NCI-H146 treated with DMSO at 0.1 percent for 48 hours (cell line): ENCODE measurements at regions not wholly inside any gene's neighbourhood (a gene's known extent, or its start where the extent isn't known, plus 50 kb on each side); places are given as distances from the start of the nearest gene placed in this dataset.
"Not testable (repeated sequence)": the region's sequence is repeated elsewhere in the genome, so short reads cannot be mapped to it uniquely, and the experiment has no call there.

Experiments
- DNase-seq: peaks from one replicate; lab custom pipeline; 2025; ENCODE audit not compliant: unreplicated experiment; lab: John Stamatoyannopoulos, UW

DNA sequence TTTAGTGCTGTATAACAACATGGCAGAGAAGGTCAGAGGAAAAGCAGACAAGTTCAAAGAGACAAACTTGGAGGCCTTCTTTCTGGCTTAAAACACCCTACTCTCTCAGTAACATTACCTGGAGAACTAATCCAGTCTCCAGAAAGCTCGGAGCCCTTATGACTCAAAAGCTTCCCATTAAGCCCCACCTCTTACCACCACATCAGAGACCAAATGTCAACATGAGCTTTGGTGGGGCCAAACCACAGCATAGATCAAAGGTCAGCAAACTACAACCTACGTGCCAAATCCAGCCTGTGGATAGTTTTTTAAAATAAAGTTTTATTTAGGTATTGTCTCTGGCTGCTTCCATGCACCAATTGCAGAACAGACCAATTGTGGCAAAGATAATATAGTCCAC lies 589.9 kb downstream of the DNAH5 start:
- DNase-seq: no peak

DNA sequence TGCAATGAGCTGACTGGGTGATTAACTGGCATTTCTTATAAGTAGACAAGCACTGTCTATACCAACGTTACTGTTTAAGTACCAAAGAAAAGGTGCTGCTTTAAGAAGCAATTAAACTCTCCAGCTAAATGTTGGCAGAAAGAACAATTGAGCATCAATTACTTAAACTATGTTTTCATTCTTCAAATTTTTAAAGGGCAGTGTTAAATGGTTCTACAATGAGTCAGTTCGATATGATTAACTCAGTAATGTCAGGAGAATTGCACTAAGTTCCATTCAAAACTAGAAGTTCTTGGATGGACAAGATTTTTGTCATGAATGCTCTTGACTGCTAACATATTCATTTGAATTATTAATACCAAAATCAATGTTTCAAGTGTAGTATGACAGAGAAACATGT lies 593.7 kb downstream of the DNAH5 start:
- no peak for DNase-seq

DNA sequence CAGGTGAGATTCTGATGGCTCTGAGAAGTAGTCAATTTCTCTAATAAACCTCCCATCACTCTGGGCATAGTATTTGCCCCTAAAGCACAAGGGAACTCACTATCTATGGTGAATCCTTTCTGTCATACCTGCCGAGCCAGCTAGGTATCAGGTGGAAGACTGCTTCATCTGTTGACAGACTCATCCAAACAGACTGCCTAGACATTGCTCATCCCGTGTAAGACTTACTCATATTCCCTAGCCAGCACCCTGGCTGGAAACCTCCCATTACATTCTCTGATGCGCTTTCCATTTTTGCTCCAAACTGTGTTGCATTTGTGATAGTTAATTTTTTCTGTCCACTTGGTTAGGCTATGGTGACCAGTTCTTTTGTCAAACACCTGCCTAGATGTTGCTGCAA lies 595.9 kb downstream of the DNAH5 start:
- DNase-seq: no peak

DNA sequence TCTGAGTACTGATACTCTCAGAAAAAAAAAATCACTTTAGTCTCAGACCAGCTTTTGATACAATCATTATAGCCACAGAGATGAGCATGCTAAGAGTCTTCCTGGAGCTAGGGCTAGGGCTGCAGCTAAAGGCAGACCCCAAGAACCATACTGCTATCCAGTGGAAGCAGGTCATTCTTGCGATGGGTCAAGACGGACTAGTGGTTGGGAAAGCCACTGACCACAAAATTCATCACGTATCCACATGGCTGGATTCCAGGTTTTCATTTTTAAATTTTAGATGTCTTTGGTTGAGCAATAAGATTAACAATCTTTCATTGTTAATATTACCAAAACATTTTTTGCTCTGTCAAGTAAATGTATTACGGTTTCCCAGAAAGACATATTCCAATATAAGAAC lies 598.1 kb downstream of the DNAH5 start:
- DNase-seq: no peak

DNA sequence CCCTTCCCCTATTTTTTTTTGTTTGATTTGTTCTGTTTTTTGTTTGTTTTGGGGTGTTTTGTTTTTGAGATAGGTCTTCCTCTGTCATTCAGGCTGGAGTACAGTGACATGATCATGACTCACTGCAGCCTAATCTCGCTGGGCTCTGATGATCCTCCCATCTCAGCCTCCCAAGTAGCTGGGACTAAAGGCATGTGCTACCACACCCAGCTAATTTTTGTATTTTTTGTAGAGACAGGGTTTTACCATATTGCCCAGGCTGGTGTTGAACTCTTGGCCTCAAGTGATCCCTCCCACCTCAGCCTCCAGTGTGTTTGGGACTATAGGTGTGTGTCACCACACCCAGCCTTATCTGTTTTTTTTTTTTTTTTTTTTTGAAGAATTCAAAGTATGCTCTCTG lies 605.4 kb downstream of the DNAH5 start:
- DNase-seq: no peak

DNA sequence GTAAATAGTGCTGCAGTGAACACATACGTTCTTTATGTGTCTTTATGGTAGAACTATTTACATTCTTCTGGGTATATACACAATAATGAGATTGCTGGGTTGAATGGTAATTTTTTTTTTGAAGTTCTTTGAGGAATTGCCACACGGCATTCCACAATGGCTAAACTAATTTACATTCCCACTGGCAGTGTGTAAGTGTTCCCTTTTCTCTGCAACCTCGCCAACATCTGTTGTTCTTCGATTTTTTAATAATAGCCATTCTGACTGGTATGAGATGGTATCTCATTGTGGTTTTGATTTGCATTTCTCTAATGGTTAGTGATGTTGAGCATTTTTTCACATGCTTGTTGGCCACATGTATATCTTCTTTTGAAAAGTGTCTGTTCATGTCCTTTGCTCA lies 609.5 kb downstream of the DNAH5 start:
- not testable (repeated sequence) for DNase-seq

DNA sequence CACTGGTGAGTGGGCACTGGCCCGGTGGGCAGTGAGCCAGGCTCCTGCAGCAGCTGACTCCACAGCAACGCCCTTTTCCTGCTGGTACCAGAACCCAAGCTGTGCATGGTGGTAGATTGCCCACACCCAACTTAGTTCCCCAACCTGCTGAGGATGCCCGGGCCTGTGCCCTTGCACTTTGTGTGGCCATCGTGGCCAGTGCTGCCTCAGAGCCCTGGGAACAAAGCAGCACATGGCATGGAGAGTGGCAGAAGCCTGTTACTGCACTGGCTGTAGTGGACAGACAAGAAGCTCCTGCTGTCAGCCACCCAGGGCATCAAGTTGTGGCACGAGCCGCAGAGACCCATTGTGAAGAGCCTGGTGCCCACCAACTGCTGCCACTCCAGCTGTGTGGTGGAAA lies 612.9 kb downstream of the DNAH5 start:
- DNase-seq: no peak

DNA sequence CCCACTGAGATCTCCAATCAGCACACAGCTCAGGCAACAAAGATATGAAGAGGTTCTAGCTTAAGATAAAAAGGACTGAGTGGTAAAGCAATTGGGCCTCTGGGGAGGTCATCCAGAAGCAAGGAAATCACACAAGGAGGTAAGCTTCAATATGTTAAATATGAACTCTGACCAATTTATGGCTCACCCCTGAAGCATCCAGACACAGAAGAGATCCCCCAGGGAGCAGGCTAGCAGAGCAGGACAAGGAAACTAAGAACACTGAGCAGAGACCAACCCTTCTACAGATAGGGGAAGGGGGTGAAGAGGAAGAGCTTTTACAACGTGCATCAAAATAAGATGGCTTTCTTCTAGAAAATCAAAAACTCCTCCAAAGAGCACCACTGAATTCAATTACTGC lies 616.2 kb downstream of the DNAH5 start:
- no peak for DNase-seq

DNA sequence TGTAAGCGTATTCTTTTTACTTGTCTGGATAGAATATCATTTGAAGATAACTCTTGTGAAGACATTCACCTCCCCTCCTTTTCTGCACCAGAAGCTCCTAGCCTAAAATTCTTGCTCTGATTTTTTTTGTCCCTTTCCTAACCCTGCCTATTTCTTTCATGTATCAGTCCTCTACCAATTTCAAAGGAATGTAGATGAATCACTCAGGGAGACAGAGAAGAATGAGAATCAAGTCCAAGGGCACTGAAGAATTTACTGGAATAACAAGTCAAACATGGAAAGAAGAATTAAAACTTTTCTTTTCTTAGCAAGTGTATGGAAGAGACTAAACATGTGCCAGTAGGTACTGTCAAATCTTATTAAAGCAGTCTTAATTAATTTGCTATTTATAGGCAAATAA lies 618.7 kb downstream of the DNAH5 start:
- DNase-seq: no peak

DNA sequence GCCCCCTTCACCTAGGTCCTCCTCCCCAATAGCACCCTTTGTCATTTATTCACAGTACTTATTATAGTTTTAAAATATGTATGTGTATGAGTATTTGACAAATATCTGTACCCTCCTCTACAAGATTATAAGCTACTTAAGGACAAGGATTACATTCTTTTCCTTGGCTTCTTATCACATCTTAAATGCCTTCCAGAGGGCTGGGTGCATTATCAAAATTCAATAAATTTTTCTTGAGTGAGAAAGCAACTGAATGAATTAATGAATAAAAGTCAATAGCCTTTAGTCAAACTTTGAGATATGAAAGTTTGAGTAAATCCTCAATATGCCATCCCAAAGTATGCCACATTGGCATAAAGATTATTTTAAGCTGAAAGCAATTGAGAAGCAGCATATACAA lies 621.7 kb downstream of the DNAH5 start:
- DNase-seq: no peak

DNA sequence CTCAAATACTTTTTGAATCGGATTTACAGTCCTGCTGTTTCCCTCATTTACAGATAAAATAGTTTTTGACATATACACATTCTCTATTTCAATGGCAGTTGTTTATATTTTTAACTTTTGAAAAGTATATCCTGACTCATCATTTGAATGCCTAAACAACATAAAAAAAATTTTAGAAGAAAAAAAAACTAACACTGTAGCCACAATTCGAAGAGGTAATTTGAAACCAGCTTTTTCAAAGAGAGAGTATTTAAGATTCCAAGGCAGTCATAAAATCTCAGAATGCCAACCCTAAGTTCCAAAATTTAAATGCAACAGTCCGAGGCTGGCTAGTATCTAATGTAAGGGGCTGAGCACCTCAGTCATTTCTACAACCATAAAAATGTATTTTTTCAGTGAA lies 626.8 kb downstream of the DNAH5 start:
- DNase-seq: no peak

DNA sequence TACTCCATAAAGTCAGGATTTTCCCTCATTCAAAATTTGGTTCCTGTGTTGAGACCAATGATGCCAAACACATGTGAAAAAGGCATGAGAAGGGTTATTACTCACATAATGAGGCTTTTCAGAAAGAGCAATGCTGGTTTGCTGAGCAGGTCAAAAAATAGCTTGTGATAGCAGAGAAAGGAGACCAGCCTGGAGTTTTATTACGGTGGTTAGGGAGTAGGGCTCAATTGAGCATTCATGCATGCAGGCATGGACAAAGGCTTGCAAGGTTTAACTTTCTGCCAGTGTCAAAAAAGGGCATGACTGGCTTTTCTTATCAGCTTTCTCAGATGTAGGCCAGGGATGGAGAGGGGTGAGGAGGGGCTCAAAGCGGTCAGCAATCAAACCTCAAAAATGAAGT lies 628.3 kb downstream of the DNAH5 start:
- no peak for DNase-seq

DNA sequence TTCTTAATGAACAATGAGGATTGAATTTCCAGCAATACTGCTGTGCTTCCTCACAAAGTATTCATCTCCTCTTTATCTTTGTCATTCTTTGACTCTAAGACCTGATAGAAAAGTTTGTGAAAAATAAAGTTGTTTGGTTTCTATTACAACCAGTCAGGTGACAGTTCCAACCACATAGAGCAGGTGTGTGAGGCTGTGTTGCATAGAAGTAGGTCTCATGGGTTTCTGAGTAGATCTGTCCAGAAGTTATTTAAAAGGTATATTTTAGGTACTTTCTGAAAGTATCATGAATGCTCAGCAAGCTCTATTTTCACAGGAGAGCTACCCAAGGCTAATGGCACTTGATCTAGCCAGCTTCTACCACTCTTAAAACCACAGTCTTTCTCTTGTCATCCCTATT lies 637.0 kb downstream of the DNAH5 start:
- no peak for DNase-seq

DNA sequence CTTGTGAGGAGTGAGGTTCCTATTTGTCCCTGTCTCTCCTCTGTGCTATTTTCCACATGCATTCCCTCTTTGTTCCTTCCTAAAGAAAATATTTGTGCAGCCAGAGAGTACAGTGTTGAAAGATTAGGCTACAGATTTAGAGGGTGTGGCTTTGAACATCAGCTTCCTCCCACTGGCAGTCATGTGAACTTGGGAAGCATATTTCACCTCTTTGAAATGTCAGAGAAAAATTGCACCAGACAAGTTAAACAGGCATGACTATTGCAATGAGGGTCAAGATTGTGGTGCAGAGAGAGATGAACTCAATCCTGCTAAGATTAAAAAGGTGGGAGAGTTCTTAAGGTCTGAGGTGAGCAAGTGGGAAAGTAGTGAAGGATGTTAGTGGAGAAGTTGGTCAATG lies 641.0 kb downstream of the DNAH5 start:
- DNase-seq: no peak

DNA sequence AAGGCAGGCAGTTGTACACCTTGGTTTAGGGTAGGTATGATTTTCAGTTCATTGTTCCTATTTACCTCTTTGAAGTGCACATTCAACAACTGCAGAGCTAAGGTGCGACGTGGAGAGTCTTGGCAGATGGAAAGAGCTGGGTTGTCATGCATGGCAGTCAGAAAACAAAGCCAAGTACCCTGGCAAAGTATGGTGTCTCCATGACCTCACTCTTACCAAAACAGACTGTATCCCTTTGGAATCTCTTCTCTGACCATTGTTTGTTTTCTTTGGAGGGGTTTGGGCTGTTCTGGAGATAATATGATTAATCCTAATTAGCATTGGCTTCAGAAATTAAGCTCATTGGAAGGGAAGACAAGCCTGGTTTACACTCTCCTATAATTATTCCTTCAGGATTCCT lies 665.7 kb downstream of the DNAH5 start:
- no peak for DNase-seq

DNA sequence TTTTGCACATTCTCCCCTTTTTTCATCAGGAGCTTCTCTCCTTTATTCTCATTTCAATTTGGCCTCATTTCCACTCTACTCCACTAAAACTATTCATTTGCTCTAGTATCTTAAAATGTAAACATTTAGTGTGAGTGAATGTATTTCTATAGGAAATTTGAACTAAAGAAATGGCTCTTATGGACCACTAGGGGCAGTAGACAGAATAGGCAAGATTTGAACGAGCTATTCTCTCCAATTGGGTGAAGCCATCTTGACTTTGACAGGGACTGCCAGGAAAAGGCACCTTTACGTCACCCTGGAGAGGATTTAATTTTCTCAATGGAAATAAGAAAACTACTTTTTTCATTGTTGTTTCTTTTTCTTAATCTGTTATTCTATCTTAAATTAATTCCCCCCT lies 666.3 kb downstream of the DNAH5 start:
- no peak for DNase-seq

DNA sequence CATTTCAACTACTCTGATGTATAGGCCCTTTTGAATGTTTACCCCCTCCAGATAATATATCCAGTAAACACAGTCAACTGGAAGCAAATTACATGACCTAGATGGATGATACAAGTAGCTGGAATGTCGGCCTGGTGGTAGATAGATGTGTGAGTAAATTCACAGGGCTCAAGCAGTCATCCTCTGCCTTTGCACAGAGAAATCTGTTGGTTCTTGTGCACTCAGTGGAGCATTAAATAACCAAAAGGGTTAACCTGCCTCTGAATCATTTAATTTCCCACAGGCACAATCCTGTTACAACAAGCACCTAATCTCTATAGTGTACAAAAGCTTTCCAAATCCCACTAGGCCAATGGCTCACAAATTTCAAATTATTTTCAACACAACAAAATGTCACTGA lies 668.3 kb downstream of the DNAH5 start:
- no peak for DNase-seq

DNA sequence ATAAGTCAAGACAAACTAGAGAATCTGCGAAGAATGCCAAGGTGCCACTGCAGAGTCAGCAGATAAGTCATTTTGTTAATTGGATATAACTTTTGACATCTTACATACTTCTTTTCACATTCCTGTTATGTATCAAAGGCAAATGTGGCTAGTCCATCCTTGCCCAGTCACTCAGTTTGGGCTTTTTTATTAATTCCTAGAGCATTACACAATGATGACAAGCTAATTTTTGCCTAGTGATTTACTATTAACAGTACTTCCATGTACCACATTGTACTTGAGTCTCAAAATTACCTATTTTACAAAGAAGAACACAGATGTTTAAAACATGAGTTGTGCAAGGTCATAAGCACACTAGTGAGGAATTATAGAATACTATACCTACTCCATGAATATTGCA lies 680.8 kb downstream of the DNAH5 start:
- DNase-seq: no peak

DNA sequence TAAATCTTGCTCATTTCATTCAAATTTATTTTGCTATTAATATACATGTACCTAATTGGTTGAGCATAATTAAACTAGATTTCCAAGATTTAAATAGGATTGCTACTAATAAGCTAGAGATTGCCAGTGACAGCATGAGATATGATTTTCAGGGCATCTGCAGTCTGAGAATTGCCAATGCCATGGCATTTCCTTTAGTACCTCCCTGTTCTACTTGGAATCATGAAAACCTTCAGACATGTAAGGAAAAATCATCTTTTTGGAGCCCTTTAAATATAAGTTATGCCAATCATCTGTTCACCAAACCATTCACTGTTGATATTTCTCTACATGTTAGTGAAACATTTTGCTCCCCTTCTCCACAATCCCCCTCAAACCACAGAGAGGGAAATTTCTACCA lies 691.4 kb downstream of the DNAH5 start:
- no peak for DNase-seq

DNA sequence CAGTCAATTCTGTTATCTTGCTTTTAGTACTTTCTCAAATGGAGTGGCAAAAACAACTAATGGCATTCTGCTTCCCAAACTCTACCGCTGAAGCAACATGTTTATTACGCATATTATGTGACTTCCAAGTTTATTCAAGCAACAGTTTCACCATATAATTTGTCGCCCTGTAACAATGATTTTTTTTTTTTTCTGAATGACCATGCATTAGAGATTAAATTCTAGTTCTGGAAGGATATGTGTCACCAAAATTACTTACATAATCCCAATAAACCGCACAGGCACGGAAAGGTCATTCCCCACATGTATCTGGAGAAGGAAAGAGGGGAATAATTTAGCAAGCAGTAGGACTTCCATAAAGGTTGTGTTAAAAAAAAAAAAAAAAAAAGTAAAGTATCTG lies 691.8 kb downstream of the DNAH5 start:
- no peak for DNase-seq

DNA sequence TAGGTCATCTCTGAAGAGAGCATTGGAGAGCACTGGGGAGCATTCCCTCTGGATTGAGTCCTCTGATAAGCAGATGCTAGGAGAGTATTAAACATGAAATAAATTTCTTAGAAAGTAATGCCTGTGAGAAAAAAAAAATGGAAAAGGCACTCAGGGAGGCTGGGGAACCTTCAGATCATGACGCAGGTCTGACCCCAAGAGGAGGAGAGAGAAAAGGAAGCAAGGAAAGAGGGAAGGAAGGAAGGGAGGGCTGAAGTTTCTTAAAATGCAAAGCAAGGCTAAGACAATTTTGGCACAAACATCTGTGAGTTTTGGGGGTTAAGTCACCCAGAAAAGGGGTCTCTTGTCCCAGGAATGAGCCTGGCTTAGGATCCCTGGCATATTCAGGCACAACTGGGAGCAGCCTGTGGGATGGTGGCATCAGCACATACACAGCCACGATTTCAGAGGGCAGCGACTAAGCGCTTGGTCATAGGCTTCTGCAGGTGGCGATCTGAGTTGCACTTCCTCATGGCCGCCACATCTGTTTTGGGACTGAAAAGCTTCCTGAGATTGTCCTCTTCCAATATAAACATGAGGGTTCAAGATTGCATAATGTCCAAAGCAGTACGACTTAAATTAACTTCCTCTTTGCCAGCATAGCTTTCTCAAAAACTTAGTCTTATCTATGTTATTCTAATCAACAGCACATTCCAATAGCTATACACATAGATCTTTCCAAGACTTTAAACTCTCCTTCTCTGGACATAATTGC lies 692.7 kb downstream of the DNAH5 start:
- DNase-seq: no peak

DNA sequence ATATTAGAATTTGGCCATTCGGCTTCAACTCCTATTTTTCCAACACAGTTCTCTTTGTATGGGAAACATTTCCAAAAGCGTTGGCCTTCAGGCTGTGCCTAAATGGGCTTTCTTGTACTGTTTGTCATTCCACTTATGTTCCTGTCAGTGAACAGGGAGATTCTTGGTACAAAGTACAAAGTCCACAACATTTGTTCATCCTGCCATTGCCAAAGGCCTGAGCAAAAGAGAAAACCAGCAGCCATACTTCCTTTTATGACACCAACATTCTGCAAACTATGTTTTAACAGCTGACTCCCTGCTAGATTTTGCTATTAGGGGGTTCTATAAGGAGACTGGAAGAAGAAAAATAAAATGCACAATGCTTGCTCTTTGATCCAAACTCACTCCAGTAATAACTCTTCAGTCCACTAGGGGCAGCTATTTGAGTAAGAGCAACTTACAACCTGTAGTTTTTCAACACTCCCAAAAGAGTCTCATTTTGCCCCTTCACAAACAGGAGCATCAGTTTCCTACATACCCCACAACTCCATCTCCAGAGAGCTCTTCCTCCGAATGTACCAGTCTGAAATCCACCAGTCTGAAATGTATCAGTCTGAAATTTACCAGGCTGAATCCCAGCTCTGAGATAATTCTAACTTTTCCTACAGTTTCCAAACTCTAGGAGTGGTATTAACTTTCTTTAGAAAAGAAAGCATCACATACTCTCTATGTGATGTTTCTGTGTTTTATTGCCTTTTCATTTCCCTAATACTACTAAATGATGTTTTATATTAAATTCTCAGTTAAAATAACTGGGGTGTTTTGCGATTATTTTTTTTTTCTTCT lies 693.8 kb downstream of the DNAH5 start:
- no peak for DNase-seq

DNA sequence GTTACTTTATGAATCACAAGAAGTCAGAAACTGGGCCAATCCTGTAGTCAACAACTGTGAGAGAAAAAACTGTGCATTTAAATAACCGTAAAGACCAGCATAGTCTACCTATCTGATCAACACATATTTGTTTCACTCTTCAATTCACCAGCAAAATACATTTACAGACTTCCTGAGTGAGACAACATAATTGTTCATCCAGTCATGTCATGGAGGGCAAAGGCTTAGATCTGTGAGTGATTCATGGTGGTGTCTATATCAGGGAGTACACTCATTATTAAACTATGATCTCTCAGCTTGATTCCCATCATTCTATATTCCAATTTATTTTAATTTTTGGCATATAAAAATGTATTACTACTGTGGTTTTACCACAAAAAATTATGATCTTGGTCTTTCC lies 694.6 kb downstream of the DNAH5 start:
- DNase-seq: no peak
